ENCODE measurements at regions not wholly inside any gene's neighbourhood (a gene's known extent, or its start where the extent isn't known, plus 50 kb on each side); places are given as distances from the start of the nearest gene placed in this dataset.
A peak's percentile ranks its signal among the peaks of the same experiment; 100 is the strongest.

DNA sequence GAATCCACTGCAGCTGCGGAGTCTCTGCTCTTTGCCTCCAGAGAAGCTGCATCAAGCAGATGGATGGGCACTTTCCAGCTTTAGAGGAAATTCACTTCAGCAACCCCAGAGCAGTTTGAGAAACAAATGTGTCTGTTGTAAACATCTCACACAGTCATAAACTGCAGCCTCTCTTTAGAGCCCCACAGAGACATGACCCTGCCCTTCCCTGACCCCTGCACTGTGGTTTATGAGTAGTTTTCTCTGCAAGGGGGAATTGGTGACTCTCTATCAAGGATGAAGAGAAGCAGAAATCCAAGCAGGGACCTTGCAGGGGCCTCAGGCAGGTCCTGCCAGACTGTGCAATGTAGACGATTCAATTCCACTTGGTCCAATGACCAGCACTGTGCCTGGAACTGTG lies 160.2 kb downstream of the SH2D4B start:
- no peak overlapping the region for H3K4me3 ChIP-seq
- no peak overlapping the region for H3K27ac ChIP-seq
- H2AFZ ChIP-seq, result no peak overlapping the region
- H3K27me3 ChIP-seq, result no peaks in the 10 kb centered on the region
- no peaks in the 10 kb centered on the region for H3K4me1 ChIP-seq (ENCODE audit: insufficient read depth)
- no peak for TF ChIP-seq EZH2phosphoT487 (IDR thresholded peaks at IDR 0.05; ENCODE audit: low read depth, severe bottlenecking, unreplicated experiment)
- TF ChIP-seq EZH2 (IDR thresholded peaks at IDR 0.05; ENCODE audit: borderline replicate concordance), result no peak
- TF ChIP-seq CTCF (IDR thresholded peaks at IDR 0.05; ENCODE audit: poor library complexity), result no peak
- no peaks in the 10 kb centered on the region for H4K20me1 ChIP-seq (ENCODE audit: insufficient read depth, poor library complexity, severe bottlenecking)
- no peaks in the 10 kb centered on the region for H3K9me3 ChIP-seq (ENCODE audit: low read depth)
- WGBS (ENCODE audit: low lambda C conversion rate, missing lambda C conversion rate), result 56% methylated on average over 2 of the region's 2 CpGs
- H3K36me3 ChIP-seq (replicated peaks; ENCODE audit: insufficient read depth, low read depth), result no peaks in the 10 kb centered on the region
- H3K79me2 ChIP-seq, result no peaks in the 10 kb centered on the region
- H3K4me2 ChIP-seq, result no peak overlapping the region
- H3K9me2 ChIP-seq (replicated peaks; ENCODE audit: insufficient read depth), result no peaks in the 10 kb centered on the region
- DNase-seq (ENCODE audit: low spot score), result no peak

DNA sequence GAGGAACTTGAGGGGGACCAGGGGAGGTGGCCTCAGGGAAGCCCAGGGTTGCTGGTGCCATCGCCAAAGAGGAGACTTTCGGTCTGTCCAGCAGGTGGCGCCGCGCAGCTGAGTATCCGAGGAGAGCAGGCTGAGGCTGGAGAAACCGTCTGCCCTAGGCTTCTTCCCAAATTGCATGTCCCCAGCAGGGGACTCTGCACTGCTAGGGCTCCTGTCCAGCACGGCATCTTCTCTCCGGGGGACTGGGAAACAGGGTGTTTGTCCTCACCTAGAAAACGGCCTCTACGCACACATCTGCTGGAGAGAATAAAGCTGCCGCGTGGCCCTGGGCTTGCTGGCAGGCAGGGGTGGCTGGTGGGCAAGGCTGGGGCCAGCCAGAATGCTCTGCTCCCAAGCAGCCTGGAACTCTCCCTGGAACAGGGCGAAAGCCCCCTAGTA lies 161.9 kb downstream of the SH2D4B start:
- Histone ChIP-seq H3K27me3 (no peaks in the 10 kb centered on the region), H3K9me2 (replicated peaks; ENCODE audit: insufficient read depth) (no peaks in the 10 kb centered on the region), H3K79me2 (no peaks in the 10 kb centered on the region), H3K27ac (no peak overlapping the region), H3K4me2 (peak overlapping the region; percentile 61), H3K4me1 (ENCODE audit: insufficient read depth) (no peaks in the 10 kb centered on the region), H3K36me3 (replicated peaks; ENCODE audit: insufficient read depth, low read depth) (no peaks in the 10 kb centered on the region), H4K20me1 (ENCODE audit: insufficient read depth, poor library complexity, severe bottlenecking) (no peaks in the 10 kb centered on the region), H2AFZ (no peak overlapping the region), H3K9me3 (ENCODE audit: low read depth) (no peaks in the 10 kb centered on the region), H3K4me3 (no peak overlapping the region)
- 16% methylated on average over 14 of the region's 14 CpGs for whole genome bisulfite sequencing (ENCODE audit: low lambda C conversion rate, missing lambda C conversion rate)
- TF ChIP-seq EZH2phosphoT487 (IDR thresholded peaks at IDR 0.05; ENCODE audit: low read depth, severe bottlenecking, unreplicated experiment) (no peak), CTCF (IDR thresholded peaks at IDR 0.05; ENCODE audit: poor library complexity) (peak; percentile 85), EZH2 (IDR thresholded peaks at IDR 0.05; ENCODE audit: borderline replicate concordance) (no peak)
- peak; percentile 90 for DNase-seq (ENCODE audit: low spot score)

- Histone ChIP-seq H4K20me1 (ENCODE audit: insufficient read depth, poor library complexity, severe bottlenecking) (no peaks in the 10 kb centered on the region), H3K27ac (no peak overlapping the region), H2AFZ (no peak overlapping the region), H3K79me2 (no peaks in the 10 kb centered on the region), H3K4me1 (ENCODE audit: insufficient read depth) (no peaks in the 10 kb centered on the region), H3K27me3 (no peaks in the 10 kb centered on the region), H3K4me3 (no peak overlapping the region), H3K9me3 (ENCODE audit: low read depth) (no peaks in the 10 kb centered on the region), H3K36me3 (replicated peaks; ENCODE audit: insufficient read depth, low read depth) (no peaks in the 10 kb centered on the region), H3K4me2 (no peak overlapping the region), H3K9me2 (replicated peaks; ENCODE audit: insufficient read depth) (no peaks in the 10 kb centered on the region)
- WGBS (ENCODE audit: low lambda C conversion rate, missing lambda C conversion rate), result 63% methylated on average over 3 of the region's 3 CpGs
- DNase-seq (ENCODE audit: low spot score), result no peak
- TF ChIP-seq CTCF (IDR thresholded peaks at IDR 0.05; ENCODE audit: poor library complexity) (no peak), EZH2phosphoT487 (IDR thresholded peaks at IDR 0.05; ENCODE audit: low read depth, severe bottlenecking, unreplicated experiment) (no peak), EZH2 (IDR thresholded peaks at IDR 0.05; ENCODE audit: borderline replicate concordance) (no peak)
Observed at GRCh38 chr10:80700252-80700651, 162.6 kb downstream of the SH2D4B start.
